ENCODE measurements at regions not wholly inside any gene's neighbourhood (a gene's known extent, or its start where the extent isn't known, plus 50 kb on each side); places are given as distances from the start of the nearest gene placed in this dataset.
"Not testable (repeated sequence)": the region's sequence is repeated elsewhere in the genome, so short reads cannot be mapped to it uniquely, and the experiment has no call there.

DNA sequence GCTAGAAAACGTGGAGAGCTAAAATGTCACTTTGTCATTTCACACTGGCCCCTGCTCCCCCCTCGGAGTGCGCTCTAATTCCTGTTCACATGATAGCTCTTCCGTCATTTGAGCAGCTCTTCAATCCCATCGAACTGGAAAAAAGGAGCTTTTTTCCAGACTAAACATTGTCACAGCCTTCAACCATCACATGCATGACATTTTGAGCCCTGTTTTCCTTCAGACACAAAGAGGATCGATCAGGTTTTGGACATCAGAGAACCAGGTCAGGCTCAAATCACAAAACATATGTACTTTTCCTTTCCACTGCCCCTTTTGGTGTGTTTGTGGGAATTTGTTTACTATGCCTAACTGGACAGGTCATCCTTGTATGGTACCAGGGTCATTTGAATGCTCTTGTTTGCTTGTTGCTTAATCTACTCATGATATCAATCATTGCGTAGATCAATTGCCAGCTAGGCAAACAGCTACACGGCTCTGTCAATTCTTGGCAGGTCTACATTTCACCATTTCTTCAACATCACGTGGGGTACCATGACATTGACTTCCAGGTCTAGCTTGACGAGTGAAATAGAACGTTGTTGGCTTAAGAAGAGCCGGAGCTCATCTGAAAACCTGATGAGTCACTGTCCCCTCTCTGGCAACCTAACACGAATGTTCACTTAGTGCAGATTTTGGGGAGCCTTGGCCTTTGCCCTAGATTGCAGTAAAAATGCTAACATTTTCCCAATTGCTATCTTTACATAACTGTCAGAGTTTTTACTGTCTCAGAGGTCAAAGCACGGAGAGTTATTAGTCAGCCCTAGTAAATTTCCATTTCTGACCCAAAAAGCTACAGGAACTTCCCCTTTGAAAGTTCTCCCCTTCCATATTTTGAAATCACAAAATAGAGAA is 87.3 kb downstream of the LYZL2 start:
- no peak for DNase-seq
- TF ChIP-seq GATA1 (IDR thresholded peaks at IDR 0.05; ENCODE audit: low read depth, low read length) (no peak), POLR2A (IDR thresholded peaks at IDR 0.05; ENCODE audit: low read length) (no peak)

DNA sequence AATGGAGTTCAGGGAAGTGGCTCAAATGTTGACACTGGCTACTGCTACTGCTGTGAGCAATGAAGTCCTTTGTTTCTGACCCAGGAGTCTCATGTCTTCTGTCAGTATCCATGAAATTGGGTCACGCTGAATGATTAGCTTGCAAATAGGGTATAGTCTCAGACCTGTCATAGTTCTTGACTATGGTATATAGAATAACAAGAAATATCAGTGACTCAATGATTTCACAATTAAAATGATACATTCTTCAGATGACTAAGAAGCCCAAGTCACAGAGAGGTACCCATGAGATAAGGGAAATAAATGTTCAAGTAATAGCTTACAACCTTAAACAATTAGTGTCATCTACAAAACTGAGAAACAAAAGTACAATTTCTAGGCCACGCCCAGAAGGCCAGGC is 89.3 kb downstream of the LYZL2 start:
- TF ChIP-seq GATA1 (IDR thresholded peaks at IDR 0.05; ENCODE audit: low read depth, low read length) (no peak), POLR2A (IDR thresholded peaks at IDR 0.05; ENCODE audit: low read length) (no peak)
- DNase-seq = no peak

DNA sequence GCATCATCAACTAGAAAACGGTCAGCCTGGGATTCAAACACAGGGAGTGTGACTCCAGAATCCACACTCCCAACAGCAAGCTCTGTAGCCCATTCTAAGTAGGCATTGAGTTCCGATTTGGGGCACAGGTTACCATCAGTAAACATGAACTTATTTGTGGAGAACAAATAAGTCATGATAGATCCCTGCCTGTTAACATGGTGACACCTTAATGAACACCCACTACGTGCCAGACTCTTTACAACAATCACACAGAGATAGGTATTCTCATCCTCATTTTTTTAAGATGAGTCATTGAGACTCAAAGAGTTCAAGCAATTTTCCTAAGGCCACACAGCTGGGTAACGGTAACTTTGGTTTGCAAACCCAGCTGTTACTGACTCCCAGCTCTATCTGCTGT is 91.5 kb downstream of the LYZL2 start:
- TF ChIP-seq POLR2A (IDR thresholded peaks at IDR 0.05; ENCODE audit: low read length) = no peak
- no peak for DNase-seq

DNA sequence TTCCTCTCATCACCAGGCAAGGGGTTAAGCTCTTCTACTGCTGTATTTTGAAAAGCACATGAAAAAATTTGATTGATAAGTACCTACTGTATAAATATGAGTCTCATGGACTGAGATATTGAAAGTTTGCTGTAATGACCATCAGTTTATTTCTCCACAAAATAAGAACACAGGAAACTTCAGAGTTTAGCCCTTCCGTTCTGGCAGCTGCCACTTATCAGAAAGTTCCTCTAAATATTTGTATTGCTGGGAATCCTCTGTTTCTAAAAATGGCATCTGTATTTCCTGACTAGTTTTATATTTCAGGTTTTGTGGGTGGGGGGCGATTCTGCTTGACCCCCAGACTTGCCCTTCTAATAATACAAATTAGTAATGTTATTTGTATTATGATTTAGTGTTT is 92.0 kb downstream of the LYZL2 start:
- TF ChIP-seq POLR2A (IDR thresholded peaks at IDR 0.05; ENCODE audit: low read length) (no peak), GATA1 (IDR thresholded peaks at IDR 0.05; ENCODE audit: low read depth, low read length) (no peak)
- no peak for DNase-seq

DNA sequence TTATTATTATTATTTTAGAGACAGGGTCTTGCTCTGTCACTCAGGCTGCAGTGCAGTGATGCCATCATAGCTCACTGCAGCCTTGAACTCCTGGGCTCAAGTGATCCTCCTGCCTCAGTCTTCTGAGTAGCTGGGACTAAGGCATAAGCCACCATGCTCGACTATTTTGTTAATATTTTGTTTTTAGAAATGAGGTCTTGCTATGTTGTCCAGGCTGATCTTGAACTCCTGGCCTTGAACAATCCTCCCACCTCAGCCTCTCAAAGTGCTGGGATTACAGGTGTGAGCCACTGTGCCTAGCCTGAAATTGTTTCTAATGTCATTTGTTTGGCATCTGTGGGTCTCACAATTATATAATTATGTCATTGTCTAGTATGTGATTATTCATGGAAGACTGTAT is 92.4 kb downstream of the LYZL2 start:
- DNase-seq = not testable (repeated sequence)

DNA sequence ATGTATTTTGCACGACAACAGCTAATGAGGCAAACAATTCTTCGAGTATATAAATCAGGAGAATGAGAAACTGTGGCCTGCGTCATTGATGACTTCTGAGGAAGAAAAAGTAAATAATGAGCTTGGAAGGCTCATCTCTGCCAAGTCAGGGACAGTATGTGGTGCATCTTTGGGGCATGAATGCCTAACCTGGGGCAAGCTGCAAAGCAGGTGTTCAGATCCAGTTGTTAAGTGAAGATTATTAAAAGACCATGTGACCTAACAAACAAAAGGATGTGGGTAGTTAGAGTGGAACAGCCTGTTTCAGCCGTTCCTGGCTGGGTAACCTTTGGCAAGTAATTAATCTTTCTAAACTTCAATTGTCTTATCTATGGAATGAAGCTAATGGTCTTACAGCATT is 93.0 kb downstream of the LYZL2 start:
- TF ChIP-seq POLR2A (IDR thresholded peaks at IDR 0.05; ENCODE audit: low read length) (no peak), GATA1 (IDR thresholded peaks at IDR 0.05; ENCODE audit: low read depth, low read length) (no peak)
- DNase-seq = no peak

DNA sequence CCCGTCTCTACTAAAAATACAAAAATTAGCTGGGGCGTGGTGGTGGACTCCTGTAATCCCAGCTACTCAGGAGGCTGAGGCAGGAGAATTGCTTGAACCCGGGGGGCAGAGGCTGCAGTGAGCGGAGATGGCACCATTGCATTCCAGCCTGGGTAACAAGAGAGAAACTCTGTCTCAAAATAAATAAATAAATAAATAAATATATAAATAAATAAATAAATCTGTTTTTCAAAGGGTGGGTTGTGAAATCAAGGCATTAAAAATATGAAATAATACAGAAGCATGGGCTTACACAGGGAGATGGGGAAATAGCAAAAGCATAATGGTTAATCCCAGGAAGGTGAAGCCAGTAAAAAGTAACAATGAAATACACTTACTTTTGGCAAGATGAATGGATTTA is 93.9 kb downstream of the LYZL2 start:
- no peak for DNase-seq
- TF ChIP-seq GATA1 (IDR thresholded peaks at IDR 0.05; ENCODE audit: low read depth, low read length) = no peak
- TF ChIP-seq POLR2A (IDR thresholded peaks at IDR 0.05; ENCODE audit: low read length) = no peak

DNA sequence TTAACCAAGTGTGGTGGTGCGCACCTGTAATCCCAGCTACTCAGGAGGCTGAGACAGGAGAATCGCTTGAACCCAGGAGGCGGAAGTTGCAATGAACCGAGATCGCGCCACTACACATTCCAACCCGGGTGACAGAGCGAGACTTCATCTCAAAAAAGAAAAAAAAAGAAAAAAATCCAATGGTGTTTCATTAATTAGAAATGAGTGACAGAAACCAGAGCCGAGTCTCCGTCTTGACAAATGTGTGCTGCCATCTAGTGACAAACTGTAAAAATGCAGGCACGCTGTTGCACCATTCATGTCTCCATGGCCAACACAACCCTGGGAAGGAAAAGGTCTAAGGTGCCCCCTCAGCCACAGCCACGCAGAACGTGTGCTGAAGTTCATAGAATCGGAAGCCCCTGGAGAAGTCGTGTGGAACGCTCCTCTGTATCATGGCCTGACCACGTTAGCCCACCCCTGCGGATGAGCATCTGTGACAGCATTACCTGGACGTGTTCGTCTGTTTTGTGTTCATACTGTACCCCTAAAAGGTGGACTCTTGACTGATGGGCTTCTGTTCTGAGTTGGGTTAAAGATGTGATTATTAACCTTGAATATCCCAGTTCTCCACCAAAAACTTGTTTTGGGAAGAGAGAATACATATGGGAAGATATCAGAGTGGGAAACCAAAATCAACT is 94.9 kb downstream of the LYZL2 start:
- DNase-seq = peak; percentile 78 to 88
- TF ChIP-seq POLR2A (IDR thresholded peaks at IDR 0.05; ENCODE audit: low read length) (no peak), GATA1 (IDR thresholded peaks at IDR 0.05; ENCODE audit: low read depth, low read length) (no peak)

DNA sequence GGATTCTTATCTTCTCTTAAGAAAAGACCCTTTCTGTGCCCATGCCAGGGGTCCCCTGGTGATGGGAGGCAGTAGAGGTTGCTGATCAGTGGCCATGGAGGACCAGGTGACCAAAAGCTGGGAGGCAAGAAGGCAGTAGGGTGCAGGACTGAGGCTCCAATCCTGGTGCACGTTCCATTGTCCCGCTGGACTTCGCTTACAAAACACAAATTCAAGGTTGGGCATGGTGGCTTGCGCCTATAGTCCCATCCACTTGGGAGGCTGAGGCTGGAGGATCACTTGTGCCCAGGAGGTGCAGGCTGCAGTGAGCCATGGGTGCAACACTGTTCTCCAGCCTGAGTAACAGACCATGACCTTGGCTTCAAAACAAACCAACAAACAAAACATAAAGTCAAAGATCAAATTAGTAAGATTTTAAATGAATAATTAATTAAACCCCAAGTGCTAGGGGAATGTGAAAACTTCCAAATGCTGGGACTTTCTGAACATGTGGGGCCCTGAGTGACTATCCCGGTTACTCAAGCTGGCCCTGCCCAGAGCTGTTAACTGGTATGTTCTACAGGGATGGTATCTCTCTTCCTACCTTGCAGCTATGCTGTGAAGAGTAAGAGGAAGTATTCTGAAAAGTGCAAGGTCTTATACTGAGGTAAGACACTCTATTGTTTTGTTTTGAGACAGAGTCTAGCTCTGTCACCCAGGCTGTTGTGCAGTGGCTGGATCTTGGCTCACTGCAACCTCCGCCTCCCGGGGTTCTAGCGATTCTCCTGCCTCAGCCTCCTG is 97.6 kb downstream of the LYZL2 start:
- no peak for TF ChIP-seq POLR2A (IDR thresholded peaks at IDR 0.05; ENCODE audit: low read length)
- TF ChIP-seq GATA1 (IDR thresholded peaks at IDR 0.05; ENCODE audit: low read depth, low read length) = no peak
- DNase-seq = no peak

DNA sequence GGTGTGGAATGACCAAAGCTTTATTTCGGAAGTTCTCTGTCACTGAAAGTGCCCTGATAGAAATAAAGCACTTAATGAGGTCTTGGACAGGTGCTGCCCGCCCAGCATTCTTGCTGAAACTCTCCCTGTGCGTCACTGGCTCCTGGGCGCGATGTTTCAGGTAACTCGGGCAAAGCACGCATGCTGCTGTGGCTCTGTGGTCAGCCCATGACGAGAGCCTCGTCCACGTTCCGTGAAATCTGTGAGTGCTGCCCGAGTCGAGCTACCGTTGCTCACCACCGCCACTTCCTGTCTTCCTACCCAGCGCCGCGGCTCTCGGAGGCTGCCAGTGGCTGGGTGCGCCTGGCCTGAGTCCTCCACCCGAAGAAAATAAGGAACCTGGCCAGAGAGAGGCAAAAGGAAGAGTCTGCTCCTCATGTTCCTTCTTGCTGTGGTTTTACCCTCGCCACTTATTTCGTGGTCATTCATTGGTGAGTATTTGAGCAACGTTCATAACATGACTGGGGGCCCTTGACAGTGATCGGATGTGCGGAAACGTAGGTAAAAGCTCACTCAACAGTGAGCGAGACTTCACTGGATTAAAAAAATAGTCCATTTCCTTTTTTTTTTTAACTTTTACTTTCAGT is 95.5 kb downstream of the MAP3K8 start:
- peak; percentile 55 to 65 for DNase-seq
- peak; percentile 48 for TF ChIP-seq POLR2A (IDR thresholded peaks at IDR 0.05; ENCODE audit: low read length)
- TF ChIP-seq GATA1 (IDR thresholded peaks at IDR 0.05; ENCODE audit: low read depth, low read length) = no peak

DNA sequence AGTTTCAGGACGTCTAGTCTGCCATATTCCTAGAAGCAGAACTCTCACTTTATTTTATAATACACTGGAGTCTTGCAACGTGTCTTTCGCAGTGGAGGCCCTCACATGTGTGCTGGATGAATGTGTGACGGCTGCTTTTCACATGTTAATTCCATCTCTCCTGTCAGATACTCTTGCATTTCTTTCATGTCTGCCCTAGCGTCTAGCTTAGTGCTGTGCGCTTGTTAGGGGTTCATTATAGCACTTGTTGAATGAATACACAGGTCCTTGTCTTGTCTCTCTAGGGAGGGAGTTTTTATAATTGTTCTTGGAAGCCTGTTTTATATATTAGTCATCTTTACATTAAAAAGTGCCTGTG is 94.4 kb downstream of the MAP3K8 start:
- no peak for DNase-seq

DNA sequence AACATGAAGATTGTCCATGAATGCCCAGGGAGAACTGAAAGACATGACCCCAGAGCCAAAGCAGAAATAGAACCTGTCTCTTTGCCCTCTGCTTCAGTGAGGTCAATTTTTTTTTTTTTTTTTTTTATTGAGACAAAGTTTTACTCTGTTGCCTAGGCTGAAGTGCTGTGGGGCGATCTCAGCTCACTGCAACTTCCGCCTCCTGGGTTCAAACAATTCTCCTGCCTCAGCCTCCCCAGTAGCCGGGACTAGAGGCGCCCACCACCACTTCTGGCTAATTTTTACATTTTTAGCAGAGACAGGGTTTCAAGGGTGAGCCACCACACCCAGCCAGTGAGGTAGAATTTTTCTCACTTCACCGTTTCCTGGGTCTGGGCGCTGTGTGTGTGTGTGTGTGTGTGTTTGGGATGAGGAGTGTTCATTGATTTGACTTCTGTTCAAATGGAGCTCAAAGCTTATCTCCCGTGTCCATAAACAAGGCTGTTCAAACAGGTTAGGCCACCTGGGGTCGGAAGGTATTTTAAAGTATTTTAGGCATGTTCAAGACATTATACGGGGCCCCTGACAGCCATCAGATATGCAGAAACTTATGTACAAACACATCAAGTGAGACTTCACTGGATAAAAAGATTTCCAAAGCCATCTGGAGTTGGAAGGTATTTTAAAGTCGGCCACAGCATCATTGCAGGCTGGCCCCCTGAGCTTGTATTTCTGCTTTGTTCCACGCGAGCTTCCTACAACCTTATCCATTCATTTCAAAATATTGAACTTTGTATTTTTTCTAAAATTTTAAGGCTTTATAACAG is 93.8 kb downstream of the MAP3K8 start:
- TF ChIP-seq POLR2A (IDR thresholded peaks at IDR 0.05; ENCODE audit: low read length) (no peak), GATA1 (IDR thresholded peaks at IDR 0.05; ENCODE audit: low read depth, low read length) (no peak)
- no peak for DNase-seq

More for the DNA sequence above, 94.4 kb downstream of the MAP3K8 start:
- TF ChIP-seq GATA1 (IDR thresholded peaks at IDR 0.05; ENCODE audit: low read depth, low read length) (no peak), POLR2A (IDR thresholded peaks at IDR 0.05; ENCODE audit: low read length) (no peak)

DNA sequence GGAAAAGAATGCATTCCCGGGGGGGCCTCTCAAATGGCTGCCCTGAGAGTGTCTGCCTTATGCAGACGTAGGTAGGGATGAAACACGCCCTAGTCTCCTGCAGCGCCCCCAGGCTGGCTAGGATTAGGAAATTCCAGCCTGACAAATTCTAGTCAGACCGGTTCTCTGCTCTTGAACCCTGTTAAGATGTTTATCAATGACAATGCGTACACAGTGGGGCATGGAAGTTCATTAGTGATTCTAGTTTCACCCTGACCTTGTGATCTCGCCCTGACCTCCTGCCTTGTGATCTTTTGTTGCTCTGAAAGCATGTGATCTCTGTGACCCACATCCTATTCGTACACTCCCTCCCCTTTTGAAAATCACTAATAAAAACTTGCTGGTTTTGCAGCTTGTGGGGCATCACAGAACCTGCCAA is 88.7 kb downstream of the MAP3K8 start:
- not testable (repeated sequence) for DNase-seq

Data from erythroblast (primary cell).